Parathyroid adenoma (tissue), 2 donors: ENCODE measurements at regions not wholly inside any gene's neighbourhood (a gene's known extent, or its start where the extent isn't known, plus 50 kb on each side); places are given as distances from the start of the nearest gene placed in this dataset.

ENCODE experiments used
- H2AFZ ChIP-seq: fragments of 300-600 bp; sonication (generic); one replicate; pipeline ENCODE4 v1.7.0; 2017; ENCODE audit warnings: antibody characterized with exemption, mild to moderate bottlenecking
- H3K27ac ChIP-seq: fragments of 300-600 bp; sonication (generic); one replicate; pipeline ENCODE4 v1.7.0; 2017
- H3K27me3 ChIP-seq: fragments of 300-600 bp; sonication (generic); one replicate; pipeline ENCODE4 v1.7.0; 2017; ENCODE audit warnings: low read length; ENCODE audit not compliant: control insufficient read depth, insufficient read depth
- H3K36me3 ChIP-seq: fragments of 300-600 bp; sonication (generic); one replicate; pipeline ENCODE4 v1.7.0; 2017; ENCODE audit warnings: low read length; ENCODE audit not compliant: control insufficient read depth, insufficient read depth
- H3K4me1 ChIP-seq: fragments of 300-600 bp; sonication (generic); one replicate; pipeline ENCODE4 v1.7.0; 2017; ENCODE audit warnings: control low read depth
- H3K4me2 ChIP-seq: fragments of 300-600 bp; sonication (generic); one replicate; pipeline ENCODE4 v1.7.0; 2017; ENCODE audit warnings: low read length
- H3K4me3 ChIP-seq: fragments of 300-600 bp; sonication (generic); one replicate; pipeline ENCODE4 v1.7.0; 2017; ENCODE audit warnings: low read depth, low read length
- H3K79me2 ChIP-seq: fragments of 300-600 bp; sonication (generic); one replicate; pipeline ENCODE4 v1.7.0; 2017; ENCODE audit warnings: control low read depth
- H3K9ac ChIP-seq: fragments of 300-600 bp; sonication (generic); one replicate; pipeline ENCODE4 v1.7.0; 2017; ENCODE audit warnings: mild to moderate bottlenecking
- H3K9me3 ChIP-seq: fragments of 300-600 bp; sonication (generic); one replicate; pipeline ENCODE4 v1.7.0; 2017; ENCODE audit warnings: low read length; ENCODE audit not compliant: control insufficient read depth
- TF ChIP-seq, protein P1 (sequence below): fragments of 300-600 bp; sonication (generic); IDR thresholded peaks from one replicate; pipeline ENCODE4 v1.7.0; 2017; ENCODE audit warnings: antibody characterized with exemption, mild to moderate bottlenecking
- donor health status: primary hyperparathyroidism.

DNA sequence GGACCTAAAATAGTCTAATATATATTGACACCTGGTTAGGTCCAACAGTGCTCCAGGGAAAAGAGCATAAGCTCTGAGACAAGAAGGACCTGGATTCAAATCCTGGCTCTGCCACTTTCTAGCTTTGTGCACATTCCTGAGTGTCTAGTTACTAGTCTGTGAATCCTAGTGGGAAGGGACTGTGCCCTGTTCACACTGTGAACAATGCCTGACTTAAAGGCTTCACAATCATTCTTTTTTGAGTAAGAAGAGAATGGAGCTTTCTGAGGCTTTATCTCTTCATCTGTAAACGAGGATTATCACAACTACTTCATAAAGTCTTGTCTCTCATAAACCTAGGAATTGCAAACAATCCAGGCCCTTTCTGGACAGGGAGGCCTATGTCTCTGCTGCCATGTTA, 235.9 kb downstream of the SOX2 start:
- no peak overlapping the region for H2AFZ ChIP-seq
- H3K36me3 ChIP-seq = no peaks in the 10 kb centered on the region
- H3K9ac ChIP-seq = no peak overlapping the region
- TF ChIP-seq, protein P1, sequence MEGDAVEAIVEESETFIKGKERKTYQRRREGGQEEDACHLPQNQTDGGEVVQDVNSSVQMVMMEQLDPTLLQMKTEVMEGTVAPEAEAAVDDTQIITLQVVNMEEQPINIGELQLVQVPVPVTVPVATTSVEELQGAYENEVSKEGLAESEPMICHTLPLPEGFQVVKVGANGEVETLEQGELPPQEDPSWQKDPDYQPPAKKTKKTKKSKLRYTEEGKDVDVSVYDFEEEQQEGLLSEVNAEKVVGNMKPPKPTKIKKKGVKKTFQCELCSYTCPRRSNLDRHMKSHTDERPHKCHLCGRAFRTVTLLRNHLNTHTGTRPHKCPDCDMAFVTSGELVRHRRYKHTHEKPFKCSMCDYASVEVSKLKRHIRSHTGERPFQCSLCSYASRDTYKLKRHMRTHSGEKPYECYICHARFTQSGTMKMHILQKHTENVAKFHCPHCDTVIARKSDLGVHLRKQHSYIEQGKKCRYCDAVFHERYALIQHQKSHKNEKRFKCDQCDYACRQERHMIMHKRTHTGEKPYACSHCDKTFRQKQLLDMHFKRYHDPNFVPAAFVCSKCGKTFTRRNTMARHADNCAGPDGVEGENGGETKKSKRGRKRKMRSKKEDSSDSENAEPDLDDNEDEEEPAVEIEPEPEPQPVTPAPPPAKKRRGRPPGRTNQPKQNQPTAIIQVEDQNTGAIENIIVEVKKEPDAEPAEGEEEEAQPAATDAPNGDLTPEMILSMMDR = no peak
- no peak overlapping the region for H3K4me3 ChIP-seq
- H3K79me2 ChIP-seq = no peaks in the 10 kb centered on the region
- no peaks in the 10 kb centered on the region for H3K27me3 ChIP-seq
- no peaks in the 10 kb centered on the region for H3K4me1 ChIP-seq
- H3K9me3 ChIP-seq = no peaks in the 10 kb centered on the region
- no peak overlapping the region for H3K4me2 ChIP-seq
- no peak overlapping the region for H3K27ac ChIP-seq

DNA sequence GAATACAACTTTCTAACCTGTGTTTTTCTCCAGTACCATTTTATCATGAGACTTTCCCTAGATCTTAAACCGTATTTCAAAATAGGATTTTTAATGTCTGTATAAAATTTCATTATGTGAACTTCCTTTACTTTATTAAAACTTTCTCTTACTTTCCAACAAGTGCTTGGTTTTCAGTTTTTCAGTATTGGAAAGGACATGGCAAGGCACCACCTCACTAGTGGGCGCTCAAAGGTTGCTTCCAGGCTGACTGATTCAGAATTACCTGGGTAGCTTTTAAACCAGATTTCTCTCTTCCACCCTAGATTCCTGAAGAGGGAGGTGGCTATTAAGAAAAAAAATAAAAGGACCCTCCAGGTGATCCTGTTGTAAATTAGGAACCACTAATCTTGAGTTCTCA, 236.6 kb downstream of the SOX2 start:
- no peaks in the 10 kb centered on the region for H3K4me1 ChIP-seq
- H3K79me2 ChIP-seq = no peaks in the 10 kb centered on the region
- H3K36me3 ChIP-seq = no peaks in the 10 kb centered on the region
- no peak overlapping the region for H3K4me2 ChIP-seq
- H3K9me3 ChIP-seq = no peaks in the 10 kb centered on the region
- H3K4me3 ChIP-seq = no peak overlapping the region
- no peak overlapping the region for H3K9ac ChIP-seq
- H3K27me3 ChIP-seq = no peaks in the 10 kb centered on the region
- H2AFZ ChIP-seq = no peak overlapping the region
- TF ChIP-seq, protein P1 = no peak
- H3K27ac ChIP-seq = no peak overlapping the region

DNA sequence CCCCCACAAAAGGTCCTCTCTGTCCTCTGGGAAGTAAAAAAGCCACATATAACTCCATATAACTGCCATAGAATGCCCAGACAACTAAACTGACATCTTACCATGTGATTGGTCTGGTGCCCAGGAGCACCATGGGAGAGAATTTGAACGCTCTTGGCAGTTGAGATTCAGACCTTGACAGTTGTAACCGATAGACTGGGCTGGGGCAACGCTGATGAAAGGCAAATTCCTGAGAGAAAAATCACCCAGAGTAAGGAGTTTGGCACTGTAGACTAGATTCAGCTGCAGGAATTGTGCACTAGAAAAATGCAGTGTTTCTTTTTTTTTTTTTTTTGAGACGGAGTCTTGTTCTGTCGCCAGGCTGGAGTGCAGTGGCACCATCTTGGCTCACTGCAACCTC, 240.5 kb downstream of the SOX2 start:
- Histone ChIP-seq H3K4me3 (no peak overlapping the region), H3K4me2 (no peak overlapping the region), H3K9ac (no peak overlapping the region), H3K9me3 (no peaks in the 10 kb centered on the region), H3K4me1 (no peaks in the 10 kb centered on the region), H3K27ac (no peak overlapping the region), H3K36me3 (no peaks in the 10 kb centered on the region), H3K79me2 (no peaks in the 10 kb centered on the region), H3K27me3 (no peaks in the 10 kb centered on the region), H2AFZ (no peak overlapping the region)
- TF ChIP-seq, protein P1 = no peak

DNA sequence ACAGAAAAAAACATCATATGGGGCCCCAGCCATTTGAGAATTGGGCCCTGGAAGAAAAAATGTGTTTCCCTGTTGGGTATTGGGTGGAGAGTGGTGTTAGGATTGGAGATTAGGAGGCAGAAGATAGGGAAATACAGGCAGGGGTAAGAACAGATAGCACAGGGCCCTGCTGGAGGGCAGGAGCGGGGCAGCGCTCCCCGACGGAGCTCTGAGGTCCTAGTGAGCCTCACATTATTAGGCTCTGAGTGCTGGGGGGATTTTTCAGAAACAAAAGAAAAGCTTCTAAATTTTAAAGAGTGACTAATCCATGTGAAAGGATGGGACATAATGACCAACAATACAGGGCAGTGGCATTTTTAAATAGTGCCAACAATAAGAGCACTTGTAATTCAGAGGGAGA, 241.2 kb downstream of the SOX2 start:
- no peak overlapping the region for H3K27ac ChIP-seq
- H3K9me3 ChIP-seq = no peaks in the 10 kb centered on the region
- TF ChIP-seq, protein P1 = no peak
- no peaks in the 10 kb centered on the region for H3K4me1 ChIP-seq
- H3K79me2 ChIP-seq = no peaks in the 10 kb centered on the region
- H2AFZ ChIP-seq = no peak overlapping the region
- no peak overlapping the region for H3K4me3 ChIP-seq
- no peaks in the 10 kb centered on the region for H3K36me3 ChIP-seq
- H3K27me3 ChIP-seq = no peaks in the 10 kb centered on the region
- H3K4me2 ChIP-seq = no peak overlapping the region
- H3K9ac ChIP-seq = no peak overlapping the region

DNA sequence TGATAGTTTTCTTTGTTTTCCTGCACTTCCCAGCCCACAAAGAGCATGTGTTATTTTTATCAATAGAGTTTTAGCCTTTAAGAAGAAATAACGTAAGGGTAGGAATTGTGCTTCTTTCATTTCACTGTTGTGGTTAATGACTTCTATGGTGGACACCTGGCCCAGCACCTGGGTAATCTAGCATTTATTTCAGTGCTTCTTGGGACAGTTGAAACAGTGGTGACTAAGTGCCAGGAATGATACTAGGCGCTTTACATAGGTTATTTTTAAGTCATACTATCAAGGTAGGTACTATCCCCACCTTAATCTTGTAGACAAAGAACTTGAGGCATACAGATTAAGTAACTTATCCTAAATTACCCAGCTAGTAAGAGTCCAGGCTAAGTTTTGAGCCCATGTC, 243.8 kb downstream of the SOX2 start:
- Histone ChIP-seq H3K4me2 (no peak overlapping the region), H3K9me3 (no peaks in the 10 kb centered on the region), H3K79me2 (no peaks in the 10 kb centered on the region), H3K36me3 (no peaks in the 10 kb centered on the region), H3K4me3 (no peak overlapping the region), H3K27ac (no peak overlapping the region), H3K4me1 (no peaks in the 10 kb centered on the region), H3K9ac (no peak overlapping the region), H2AFZ (no peak overlapping the region), H3K27me3 (no peaks in the 10 kb centered on the region)
- TF ChIP-seq, protein P1 = no peak
